ENCODE measurements at regions not wholly inside any gene's neighbourhood (a gene's known extent, or its start where the extent isn't known, plus 50 kb on each side); places are given as distances from the start of the nearest gene placed in this dataset.
"Not testable (repeated sequence)": the region's sequence is repeated elsewhere in the genome, so short reads cannot be mapped to it uniquely, and the experiment has no call there.

DNA sequence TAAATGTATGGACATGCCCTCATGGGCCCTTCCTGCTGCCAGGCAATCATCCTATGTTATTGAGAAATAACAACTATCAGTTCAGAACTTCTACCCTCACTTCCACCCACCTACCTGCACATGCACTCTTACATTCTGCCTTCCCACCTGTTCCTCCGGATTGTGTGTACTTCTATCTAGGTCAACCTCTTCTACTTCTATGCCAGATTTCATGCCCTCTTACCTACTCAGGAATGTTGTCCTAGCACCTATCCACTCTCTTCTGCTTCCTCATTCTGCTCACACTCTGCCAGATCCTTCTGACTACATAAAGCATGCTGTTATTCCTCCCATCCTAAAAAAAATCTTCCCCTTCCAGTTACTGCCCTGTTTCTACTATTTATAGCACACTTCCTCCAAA lies 333.5 kb downstream of the IRS1 start:
- 70% methylated on average over 1 of the region's 1 CpG for WGBS
- DNase-seq (ENCODE audit: low spot score) = no peak
- H3K27me3 ChIP-seq (replicated peaks; ENCODE audit: insufficient read depth) = no peaks in the 10 kb centered on the region

DNA sequence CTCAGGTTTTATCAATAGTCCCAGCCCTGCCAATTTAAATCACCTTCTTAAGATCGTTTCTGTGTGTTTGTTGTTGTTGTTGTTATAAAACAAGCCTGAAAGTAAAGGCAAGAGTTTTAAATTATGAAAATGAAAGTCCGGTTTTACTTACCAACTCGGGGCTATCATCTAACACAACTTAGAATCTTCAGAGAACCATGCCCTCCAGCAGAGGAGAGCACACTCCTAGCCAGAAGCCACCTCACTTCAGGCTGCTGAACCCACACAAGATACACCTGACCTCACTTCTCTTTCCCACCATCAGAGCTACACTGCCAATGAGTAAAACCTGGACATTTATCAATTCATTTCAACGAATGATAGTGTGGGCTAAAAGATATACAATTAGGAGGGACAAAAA lies 335.2 kb downstream of the IRS1 start:
- TF ChIP-seq, protein P1, sequence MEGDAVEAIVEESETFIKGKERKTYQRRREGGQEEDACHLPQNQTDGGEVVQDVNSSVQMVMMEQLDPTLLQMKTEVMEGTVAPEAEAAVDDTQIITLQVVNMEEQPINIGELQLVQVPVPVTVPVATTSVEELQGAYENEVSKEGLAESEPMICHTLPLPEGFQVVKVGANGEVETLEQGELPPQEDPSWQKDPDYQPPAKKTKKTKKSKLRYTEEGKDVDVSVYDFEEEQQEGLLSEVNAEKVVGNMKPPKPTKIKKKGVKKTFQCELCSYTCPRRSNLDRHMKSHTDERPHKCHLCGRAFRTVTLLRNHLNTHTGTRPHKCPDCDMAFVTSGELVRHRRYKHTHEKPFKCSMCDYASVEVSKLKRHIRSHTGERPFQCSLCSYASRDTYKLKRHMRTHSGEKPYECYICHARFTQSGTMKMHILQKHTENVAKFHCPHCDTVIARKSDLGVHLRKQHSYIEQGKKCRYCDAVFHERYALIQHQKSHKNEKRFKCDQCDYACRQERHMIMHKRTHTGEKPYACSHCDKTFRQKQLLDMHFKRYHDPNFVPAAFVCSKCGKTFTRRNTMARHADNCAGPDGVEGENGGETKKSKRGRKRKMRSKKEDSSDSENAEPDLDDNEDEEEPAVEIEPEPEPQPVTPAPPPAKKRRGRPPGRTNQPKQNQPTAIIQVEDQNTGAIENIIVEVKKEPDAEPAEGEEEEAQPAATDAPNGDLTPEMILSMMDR (IDR thresholded peaks at IDR 0.05) = no peak
- TF ChIP-seq POLR2AphosphoS5 (IDR thresholded peaks at IDR 0.05) = no peak
- no peak for TF ChIP-seq POLR2A (IDR thresholded peaks at IDR 0.05)
- Histone ChIP-seq H3K9me3 (no peaks in the 10 kb centered on the region), H3K4me3 (no peak overlapping the region), H3K27ac (no peak overlapping the region), H3K36me3 (no peaks in the 10 kb centered on the region), H3K4me1 (replicated peaks) (no peaks in the 10 kb centered on the region), H3K27me3 (replicated peaks; ENCODE audit: insufficient read depth) (no peaks in the 10 kb centered on the region)
- intact Hi-C loops (cut with DNase I) = no loop called here
- no peak for DNase-seq (ENCODE audit: low spot score)
- 88% methylated on average over 4 of the region's 4 CpGs for whole genome bisulfite sequencing

More for the DNA sequence above, 333.5 kb downstream of the IRS1 start:
- H3K4me1 ChIP-seq (replicated peaks) = no peaks in the 10 kb centered on the region
- H3K9me3 ChIP-seq = no peaks in the 10 kb centered on the region
- TF ChIP-seq, protein P1 (IDR thresholded peaks at IDR 0.05) = no peak
- TF ChIP-seq POLR2A (IDR thresholded peaks at IDR 0.05) (no peak), POLR2AphosphoS5 (IDR thresholded peaks at IDR 0.05) (no peak)
- no peaks in the 10 kb centered on the region for H3K36me3 ChIP-seq
- no peak overlapping the region for H3K4me3 ChIP-seq
- intact Hi-C loops (cut with DNase I) = no loop called here
- no peak overlapping the region for H3K27ac ChIP-seq

DNA sequence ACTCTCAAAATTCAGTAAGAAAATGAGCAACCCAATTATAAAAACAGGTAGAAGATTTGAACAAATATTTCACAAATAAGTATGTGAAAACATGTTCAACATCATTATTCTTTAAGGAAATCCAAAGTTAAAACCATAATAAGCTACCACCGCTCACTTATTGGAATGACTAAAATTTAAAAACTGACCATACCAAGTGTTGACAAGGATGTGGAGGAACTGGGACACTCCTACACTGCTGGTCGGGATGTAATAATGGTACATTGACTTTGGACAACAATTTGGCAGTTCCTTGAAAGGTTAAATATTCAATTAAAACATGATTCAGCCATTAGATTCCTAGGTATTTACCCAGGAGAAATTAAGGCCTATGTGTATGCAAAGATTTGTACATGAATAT lies 336.5 kb downstream of the IRS1 start:
- TF ChIP-seq POLR2A (IDR thresholded peaks at IDR 0.05) (no peak), POLR2AphosphoS5 (IDR thresholded peaks at IDR 0.05) (no peak)
- TF ChIP-seq, protein P1 (IDR thresholded peaks at IDR 0.05) = no peak
- H3K4me3 ChIP-seq = no peak overlapping the region
- no peaks in the 10 kb centered on the region for H3K9me3 ChIP-seq
- H3K27ac ChIP-seq = no peak overlapping the region
- DNase-seq (ENCODE audit: low spot score) = no peak
- H3K4me1 ChIP-seq (replicated peaks) = no peaks in the 10 kb centered on the region
- intact Hi-C loops (cut with DNase I) = no loop called here
- H3K36me3 ChIP-seq = no peaks in the 10 kb centered on the region
- whole genome bisulfite sequencing = 97% methylated on average over 2 of the region's 2 CpGs
- H3K27me3 ChIP-seq (replicated peaks; ENCODE audit: insufficient read depth) = no peaks in the 10 kb centered on the region

DNA sequence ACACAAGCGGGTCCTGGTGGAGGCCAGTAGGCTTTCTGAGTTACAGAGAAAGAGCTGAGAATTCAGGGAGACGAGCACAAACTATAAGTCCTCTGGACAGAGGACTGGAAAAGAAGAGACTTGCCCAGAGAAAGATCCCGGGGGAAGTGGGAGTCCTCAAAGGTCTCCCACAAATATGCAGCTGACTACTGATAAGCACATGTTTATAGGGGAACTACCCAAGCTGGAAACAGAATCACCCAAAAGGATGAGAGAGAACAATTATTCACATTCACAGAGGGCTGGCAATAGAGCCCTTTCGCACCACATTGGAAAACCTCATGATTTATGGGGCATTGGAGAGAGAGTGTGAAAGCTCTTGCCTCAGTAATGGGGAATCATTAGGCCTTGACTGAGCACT lies 337.6 kb downstream of the IRS1 start:
- H3K4me3 ChIP-seq = no peak overlapping the region
- H3K27me3 ChIP-seq (replicated peaks; ENCODE audit: insufficient read depth) = no peaks in the 10 kb centered on the region
- intact Hi-C loops (cut with DNase I) = no loop called here
- no peaks in the 10 kb centered on the region for H3K4me1 ChIP-seq (replicated peaks)
- 73% methylated on average over 4 of the region's 4 CpGs for WGBS
- DNase-seq (ENCODE audit: low spot score) = no peak
- no peaks in the 10 kb centered on the region for H3K9me3 ChIP-seq
- TF ChIP-seq, protein P1 (IDR thresholded peaks at IDR 0.05) = no peak
- no peaks in the 10 kb centered on the region for H3K36me3 ChIP-seq
- H3K27ac ChIP-seq = no peak overlapping the region

DNA sequence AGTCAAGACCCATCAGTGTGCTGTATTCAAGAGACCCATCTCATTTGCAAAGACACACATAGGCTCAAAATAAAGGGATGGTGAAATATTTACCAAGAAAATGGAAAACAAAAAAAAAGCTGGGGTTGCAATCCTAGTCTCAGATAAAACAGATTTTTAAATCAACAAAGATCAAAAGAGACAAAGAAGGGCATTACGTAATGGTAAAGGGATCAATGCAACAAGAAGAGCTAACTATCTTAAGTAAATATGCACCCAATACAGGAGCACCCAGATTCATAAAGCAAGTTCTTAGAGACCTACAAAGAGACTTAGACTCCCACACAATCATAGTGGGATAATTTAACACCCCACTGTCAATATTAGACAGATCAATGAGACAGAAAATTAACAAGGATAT lies 343.5 kb downstream of the IRS1 start:
- intact Hi-C loops (cut with DNase I); DNase-seq (ENCODE audit: low spot score); H3K9me3 ChIP-seq; H3K27ac ChIP-seq; H3K4me1 ChIP-seq (replicated peaks); H3K4me3 ChIP-seq; H3K27me3 ChIP-seq (replicated peaks; ENCODE audit: insufficient read depth); H3K36me3 ChIP-seq: not testable (repeated sequence)
- 92% methylated on average over 1 of the region's 1 CpG for WGBS
